Transverse colon (tissue), 4 donors: ENCODE measurements at regions not wholly inside any gene's neighbourhood (a gene's known extent, or its start where the extent isn't known, plus 50 kb on each side); places are given as distances from the start of the nearest gene placed in this dataset.

Source experiments
- DNase-seq: peaks from one replicate; pipeline ENCODE4 v3.0.0-alpha.2; 2019
- H3K27ac ChIP-seq, 4 donors: fragments of 200-600 bp; sonication (generic); 2 replicates each; pipeline ENCODE4 v1.5.1; 2016 to 2018; ENCODE audit warnings: inconsistent platforms in 4 of 4
- H3K27me3 ChIP-seq: fragments of 200-600 bp; sonication (generic); 2 replicates; pipeline ENCODE4 v1.5.1; 2017; ENCODE audit warnings: inconsistent platforms
- H3K36me3 ChIP-seq, 4 donors: fragments of 200-600 bp; sonication (generic); 2 replicates each; pipeline ENCODE4 v1.5.1; 2017 to 2019; ENCODE audit warnings: inconsistent platforms in 4 of 4
- H3K4me1 ChIP-seq, 4 donors: fragments of 200-600 bp; sonication (generic); 2 replicates each; pipeline ENCODE4 v1.5.1; 2017 to 2020; ENCODE audit warnings: inconsistent platforms in 4 of 4
- H3K4me3 ChIP-seq, 4 donors: fragments of 200-600 bp; sonication (generic); 1 replicate in 1 of 4; 2 replicates in 3 of 4; pipeline versions ENCODE4 v1.5.1 to v1.6.1; 2017 to 2019; ENCODE audit warnings: inconsistent platforms in 4 of 4
- H3K9me3 ChIP-seq, 2 donors: fragments of 200-600 bp; sonication (generic); 2 replicates each; pipeline ENCODE4 v1.5.1; 2017 to 2019; ENCODE audit warnings: inconsistent platforms in 2 of 2
- EP300 ChIP-seq: sonication (generic); formaldehyde crosslinking; IDR thresholded peaks from one replicate; pipeline ENCODE4 v1.6.1; 2017; ENCODE audit warnings: antibody characterized with exemption, low read depth
- POLR2A ChIP-seq: fragments of 450-650 bp; IDR thresholded peaks from one replicate; pipeline ENCODE4 v1.6.1; 2016; ENCODE audit warnings: antibody characterized with exemption, mild to moderate bottlenecking, moderate library complexity
- POLR2AphosphoS5 ChIP-seq, 3 donors: sonication (generic); formaldehyde crosslinking; IDR thresholded peaks; one replicate each; pipeline ENCODE4 v1.6.1; 2016; ENCODE audit warnings: antibody characterized with exemption in 3 of 3
- WGBS, 2 donors: methylation state at CpG; one replicate each; pipeline ENCODE4 v1.1.5; 2018; ENCODE audit warnings: low coverage in 1 of 2; 5-methylcytosine and 5-hydroxymethylcytosine counted together
- in situ Hi-C, 4 donors: fragments of 200-750 bp; cut with MboI; loops; one replicate each; pipeline versions ENCODE4 v1.15.0 to v1.15.1; 2017; ENCODE audit warnings: low sequenced_read_pairs in 3 of 4, low pct_ligation_motif_present in 1 of 4, low pct_unique_long_range_greater_than_20kb in 1 of 4
- intact Hi-C: fragments of 100-400 bp; cut with DNase I; formaldehyde crosslinking; loops from one replicate; pipeline ENCODE4 v1.15.1; 2023; ENCODE audit warnings: low total_unique reads
- TF ChIP-seq, protein P1 (sequence below), 5 experiments: fragments of 200-600 bp in 3 of 5; fragments of 450-650 bp in 2 of 5; sonication (generic) in 3 of 5; IDR thresholded peaks; 1 replicate in 2 of 5; 2 replicates in 3 of 5; pipeline ENCODE4 v1.5.1; 2016 to 2017; ENCODE audit warnings: antibody characterized with exemption in 5 of 5, inconsistent platforms in 3 of 5, mild to moderate bottlenecking in 2 of 5, moderate library complexity in 1 of 5

GRCh38 chr1:214934045-214934444, 148.5 kb upstream of the KCNK2 start:
- WGBS, 2 donors = 55% methylated on average over 6 of the region's 6 CpGs; no CpG with 5 or more reads in 1 of the 2 donors
- no peak for DNase-seq
- intact Hi-C loops = no loop called here
- Histone ChIP-seq H3K4me3 (no peak overlapping the region), H3K27ac (no peak overlapping the region), H3K4me1 (no peaks in the 10 kb centered on the region), H3K27me3 (no peaks in the 10 kb centered on the region), H3K36me3 (no peaks in the 10 kb centered on the region), H3K9me3 (no peaks in the 10 kb centered on the region)
- in situ Hi-C loops = no loop called here
- TF ChIP-seq POLR2A (no peak), EP300 (no peak), POLR2AphosphoS5 (IDR thresholded peaks at IDR 0.05) (no peak)
- TF ChIP-seq, protein P1, sequence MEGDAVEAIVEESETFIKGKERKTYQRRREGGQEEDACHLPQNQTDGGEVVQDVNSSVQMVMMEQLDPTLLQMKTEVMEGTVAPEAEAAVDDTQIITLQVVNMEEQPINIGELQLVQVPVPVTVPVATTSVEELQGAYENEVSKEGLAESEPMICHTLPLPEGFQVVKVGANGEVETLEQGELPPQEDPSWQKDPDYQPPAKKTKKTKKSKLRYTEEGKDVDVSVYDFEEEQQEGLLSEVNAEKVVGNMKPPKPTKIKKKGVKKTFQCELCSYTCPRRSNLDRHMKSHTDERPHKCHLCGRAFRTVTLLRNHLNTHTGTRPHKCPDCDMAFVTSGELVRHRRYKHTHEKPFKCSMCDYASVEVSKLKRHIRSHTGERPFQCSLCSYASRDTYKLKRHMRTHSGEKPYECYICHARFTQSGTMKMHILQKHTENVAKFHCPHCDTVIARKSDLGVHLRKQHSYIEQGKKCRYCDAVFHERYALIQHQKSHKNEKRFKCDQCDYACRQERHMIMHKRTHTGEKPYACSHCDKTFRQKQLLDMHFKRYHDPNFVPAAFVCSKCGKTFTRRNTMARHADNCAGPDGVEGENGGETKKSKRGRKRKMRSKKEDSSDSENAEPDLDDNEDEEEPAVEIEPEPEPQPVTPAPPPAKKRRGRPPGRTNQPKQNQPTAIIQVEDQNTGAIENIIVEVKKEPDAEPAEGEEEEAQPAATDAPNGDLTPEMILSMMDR (IDR thresholded peaks at IDR 0.05) = no peak

- in situ Hi-C loops (no loop called here), intact Hi-C loops (no loop called here)
Measured at GRCh38 chr1:214935258-214935657, 147.3 kb upstream of the KCNK2 start.

GRCh38 chr1:214939180-214939579, 143.4 kb upstream of the KCNK2 start:
- Histone ChIP-seq H3K4me1 (no peaks in the 10 kb centered on the region), H3K36me3 (no peaks in the 10 kb centered on the region), H3K27ac (no peak overlapping the region), H3K9me3 (no peaks in the 10 kb centered on the region), H3K4me3 (no peak overlapping the region), H3K27me3 (no peaks in the 10 kb centered on the region)
- intact Hi-C loops = no loop called here
- TF ChIP-seq, protein P1 (IDR thresholded peaks at IDR 0.05) = no peak
- TF ChIP-seq POLR2A = no peak
- in situ Hi-C loops = no loop called here
- DNase-seq = no peak

More at GRCh38 chr1:214935258-214935657, 147.3 kb upstream of the KCNK2 start:
- no peaks in the 10 kb centered on the region for H3K4me1 ChIP-seq
- H3K36me3 ChIP-seq = no peaks in the 10 kb centered on the region
- no peak overlapping the region for H3K27ac ChIP-seq
- H3K27me3 ChIP-seq = no peaks in the 10 kb centered on the region
- no peak overlapping the region for H3K4me3 ChIP-seq
- no peaks in the 10 kb centered on the region for H3K9me3 ChIP-seq
- TF ChIP-seq EP300 (no peak), POLR2AphosphoS5 (IDR thresholded peaks at IDR 0.05) (no peak), POLR2A (no peak)
- TF ChIP-seq, protein P1 (IDR thresholded peaks at IDR 0.05) = no peak
- WGBS, 2 donors = 11 to 29% methylated on average over 1 of the region's 1 CpG
- no peak for DNase-seq

- no peaks in the 10 kb centered on the region for H3K36me3 ChIP-seq
- no peak for TF ChIP-seq POLR2AphosphoS5 (IDR thresholded peaks at IDR 0.05)
- in situ Hi-C loops = no loop called here
- no peaks in the 10 kb centered on the region for H3K4me1 ChIP-seq
- H3K4me3 ChIP-seq = no peak overlapping the region
- no peak overlapping the region for H3K27ac ChIP-seq
- H3K27me3 ChIP-seq = no peaks in the 10 kb centered on the region
- H3K9me3 ChIP-seq = no peaks in the 10 kb centered on the region
- intact Hi-C loops = no loop called here
- DNase-seq = no peak
Measured at GRCh38 chr1:214941061-214941460, 141.5 kb upstream of the KCNK2 start.

GRCh38 chr1:214943054-214943453, 139.5 kb upstream of the KCNK2 start:
- DNase-seq = no peak
- H3K4me1 ChIP-seq = no peaks in the 10 kb centered on the region
- H3K27me3 ChIP-seq = no peaks in the 10 kb centered on the region
- in situ Hi-C loops = no loop called here
- H3K27ac ChIP-seq = no peak overlapping the region
- no peaks in the 10 kb centered on the region for H3K36me3 ChIP-seq
- 53 to 78% methylated on average over 2 to 3 of the region's 3 CpGs for WGBS, 2 donors
- intact Hi-C loops = no loop called here
- no peaks in the 10 kb centered on the region for H3K9me3 ChIP-seq
- TF ChIP-seq POLR2AphosphoS5 (IDR thresholded peaks at IDR 0.05) = no peak
- TF ChIP-seq, protein P1 (IDR thresholded peaks at IDR 0.05) = no peak
- no peak for TF ChIP-seq EP300
- TF ChIP-seq POLR2A = no peak
- H3K4me3 ChIP-seq = no peak overlapping the region
